ENCODE measurements at regions not wholly inside any gene's neighbourhood (a gene's known extent, or its start where the extent isn't known, plus 50 kb on each side); places are given as distances from the start of the nearest gene placed in this dataset.

DNA sequence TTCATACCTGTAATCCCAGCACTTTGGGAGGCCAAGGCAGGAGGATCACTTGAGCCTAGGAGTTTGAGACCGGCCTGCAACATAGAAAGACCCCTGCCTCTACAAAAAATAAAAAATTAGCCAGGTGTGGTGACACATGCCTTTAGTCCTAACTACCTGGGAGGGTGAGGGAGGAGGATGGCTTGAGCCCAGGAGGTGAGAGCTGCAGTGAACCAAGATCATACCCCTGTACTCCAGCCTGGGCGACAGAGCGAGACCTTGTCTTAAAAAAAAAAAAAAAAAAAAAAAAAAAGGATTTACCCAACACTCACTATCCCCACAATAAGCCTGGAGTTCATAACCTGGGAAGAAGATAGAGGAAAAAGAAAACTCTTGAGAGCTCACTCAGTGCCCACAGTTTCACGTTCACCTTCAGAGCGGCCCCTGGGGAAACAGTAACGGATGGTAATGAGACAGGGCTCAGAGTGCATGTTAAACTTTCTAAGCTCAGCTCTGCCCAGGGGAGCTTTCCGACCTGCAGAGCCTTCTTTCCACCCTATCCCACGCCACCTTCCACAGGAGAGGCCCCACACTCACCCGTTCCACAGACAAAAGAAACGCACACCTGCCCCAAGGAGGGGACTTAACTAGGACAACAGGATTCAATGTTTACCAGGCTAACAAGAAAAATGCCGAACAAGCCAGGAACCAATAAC lies 259.8 kb upstream of the KLF14 start:
- TF ChIP-seq POLR2A (IDR thresholded peaks at IDR 0.05; ENCODE audit: low read depth, low read length) (no peak), POLR2AphosphoS5 (IDR thresholded peaks at IDR 0.05; ENCODE audit: low read depth, low read length) (no peak)

All from GM12892 (cell line).